ENCODE measurements at regions not wholly inside any gene's neighbourhood (a gene's known extent, or its start where the extent isn't known, plus 50 kb on each side); places are given as distances from the start of the nearest gene placed in this dataset.

GRCh38 chr3:176714034-176714433, 483.2 kb downstream of the TBL1XR1 start:
- DNase-seq (ENCODE audit: low read depth): no peak

- DNase-seq (ENCODE audit: low read depth): no peak
These were observed 485.1 kb downstream of the TBL1XR1 start for GRCh38 chr3:176712191-176712590.

GRCh38 chr3:176699288-176699687, 498.0 kb downstream of the TBL1XR1 start:
- no peak for DNase-seq (ENCODE audit: low read depth)

- no peak for DNase-seq (ENCODE audit: low read depth)
These were observed 499.9 kb downstream of the TBL1XR1 start for GRCh38 chr3:176697284-176697889.

GRCh38 chr3:176696816-176697215, 500.5 kb downstream of the TBL1XR1 start:
- DNase-seq (ENCODE audit: low read depth): no peak

- DNase-seq (ENCODE audit: low read depth): no peak
These were observed 504.1 kb downstream of the TBL1XR1 start for GRCh38 chr3:176692966-176693785.

GRCh38 chr3:176692199-176692965, 504.9 kb downstream of the TBL1XR1 start:
- no peak for DNase-seq (ENCODE audit: low read depth)

GRCh38 chr3:176690083-176690869, 507.0 kb downstream of the TBL1XR1 start:
- DNase-seq (ENCODE audit: low read depth): no peak

GRCh38 chr3:176687754-176688153, 509.5 kb downstream of the TBL1XR1 start:
- no peak for DNase-seq (ENCODE audit: low read depth)

- no peak for DNase-seq (ENCODE audit: low read depth)
These were observed 513.9 kb downstream of the TBL1XR1 start for GRCh38 chr3:176683382-176683781.

GRCh38 chr3:176663837-176664831, 533.1 kb downstream of the TBL1XR1 start:
- no peak for DNase-seq (ENCODE audit: low read depth)

GRCh38 chr3:176663387-176663786, 533.9 kb downstream of the TBL1XR1 start:
- no peak for DNase-seq (ENCODE audit: low read depth)

GRCh38 chr3:176661432-176661964, 535.8 kb downstream of the TBL1XR1 start:
- no peak for DNase-seq (ENCODE audit: low read depth)

- no peak for DNase-seq (ENCODE audit: low read depth)
These were observed 541.7 kb downstream of the TBL1XR1 start for GRCh38 chr3:176655404-176656094.

GRCh38 chr3:176651622-176652021, 545.7 kb downstream of the TBL1XR1 start:
- no peak for DNase-seq (ENCODE audit: low read depth)

- no peak for DNase-seq (ENCODE audit: low read depth)
These were observed 546.8 kb downstream of the TBL1XR1 start for GRCh38 chr3:176650478-176650877.

GRCh38 chr3:176647987-176648386, 549.3 kb downstream of the TBL1XR1 start:
- no peak for DNase-seq (ENCODE audit: low read depth)

GRCh38 chr3:176633511-176633910, 563.8 kb downstream of the TBL1XR1 start:
- no peak for DNase-seq (ENCODE audit: low read depth)

- no peak for DNase-seq (ENCODE audit: low read depth)
These were observed 564.4 kb downstream of the TBL1XR1 start for GRCh38 chr3:176632925-176633324.

GRCh38 chr3:176631165-176631564, 566.1 kb downstream of the TBL1XR1 start:
- no peak for DNase-seq (ENCODE audit: low read depth)

Data from stimulated activated CD8-positive, alpha-beta memory T cell treated with anti-CD3 and anti-CD28 coated beads, Interleukin-4, amount 100 ng/mL, for 24 hours (primary cell).